ENCODE measurements at regions not wholly inside any gene's neighbourhood (a gene's known extent, or its start where the extent isn't known, plus 50 kb on each side); places are given as distances from the start of the nearest gene placed in this dataset.

- DNase-seq (ENCODE audit: low spot score) (no peak), ATAC-seq (no peak)
- no peak overlapping the region for H2AFZ ChIP-seq
- no peaks in the 10 kb centered on the region for H3K79me2 ChIP-seq (replicated peaks; ENCODE audit: insufficient read depth)
- TF ChIP-seq JUNB (IDR thresholded peaks at IDR 0.05; ENCODE audit: unreplicated experiment) (no peak), REST (IDR thresholded peaks at IDR 0.05; ENCODE audit: unreplicated experiment) (no peak)
- H3K4me3 ChIP-seq: no peak overlapping the region
- Mint-ChIP-seq H3K27ac (no peak overlapping the region), H3K27me3 (ENCODE audit: insufficient read depth, low read depth, poor library complexity) (no peaks in the 10 kb centered on the region), H3K9me3 (0 out of 3 replicates have a peak, but pooled peaks cover under 1% of the 10 kb centered on the region), H3K4me3 (no peak overlapping the region), H3K36me3 (ENCODE audit: low read depth) (peaks cover 6% of the 10 kb centered on the region; the same call in 1 of the 3 replicates), H3K4me1 (no peaks in the 10 kb centered on the region; the same call in 2 of the 3 replicates)
- H3K27me3 ChIP-seq (ENCODE audit: insufficient read depth): no peaks in the 10 kb centered on the region
- no peaks in the 10 kb centered on the region for H3K9me2 ChIP-seq (ENCODE audit: insufficient read depth)
- H3K27ac ChIP-seq (ENCODE audit: low read depth): no peak overlapping the region
- H3F3A ChIP-seq (replicated peaks; ENCODE audit: low read depth): no peaks in the 10 kb centered on the region
- H3K4me2 ChIP-seq: no peak overlapping the region
- no peaks in the 10 kb centered on the region for H3K36me3 ChIP-seq (ENCODE audit: insufficient read depth)
- no peaks in the 10 kb centered on the region for H3K4me1 ChIP-seq (ENCODE audit: insufficient read depth)
- H4K20me1 ChIP-seq (replicated peaks; ENCODE audit: insufficient read depth): no peaks in the 10 kb centered on the region
Observed at GRCh38 chr2:160838147-160838546, 322.1 kb upstream of the TANK start.

- ATAC-seq (no peak), DNase-seq (ENCODE audit: low spot score) (no peak)
- H3K36me3 Mint-ChIP-seq (ENCODE audit: low read depth): peaks cover 6% of the 10 kb centered on the region; the same call in 1 of the 3 replicates
- Histone ChIP-seq H3K27ac (ENCODE audit: low read depth) (no peak overlapping the region), H3K36me3 (ENCODE audit: insufficient read depth) (no peaks in the 10 kb centered on the region), H3K27me3 (ENCODE audit: insufficient read depth) (no peaks in the 10 kb centered on the region), H3K4me3 (no peak overlapping the region), H3F3A (replicated peaks; ENCODE audit: low read depth) (no peaks in the 10 kb centered on the region), H3K9me2 (ENCODE audit: insufficient read depth) (no peaks in the 10 kb centered on the region), H2AFZ (no peak overlapping the region), H4K20me1 (replicated peaks; ENCODE audit: insufficient read depth) (no peaks in the 10 kb centered on the region), H3K4me2 (no peak overlapping the region), H3K4me1 (ENCODE audit: insufficient read depth) (no peaks in the 10 kb centered on the region), H3K79me2 (replicated peaks; ENCODE audit: insufficient read depth) (no peaks in the 10 kb centered on the region)
- TF ChIP-seq EZH2 (IDR thresholded peaks at IDR 0.05; ENCODE audit: low read depth, unreplicated experiment) (no peak), ZNF114 (CRISPR knock-in tag; IDR thresholded peaks at IDR 0.05) (no peak)
- no peaks in the 10 kb centered on the region for H3K27me3 Mint-ChIP-seq (ENCODE audit: insufficient read depth, low read depth, poor library complexity)
- H3K27ac Mint-ChIP-seq: no peak overlapping the region
- no peaks in the 10 kb centered on the region; the same call in 2 of the 3 replicates for H3K4me1 Mint-ChIP-seq
- H3K9me3 Mint-ChIP-seq: peaks cover 4% of the 10 kb centered on the region; the same call in 2 of the 3 replicates
- H3K4me3 Mint-ChIP-seq: no peak overlapping the region
Observed at GRCh38 chr2:160838691-160839090, 321.5 kb upstream of the TANK start.

GRCh38 chr2:160842286-160842685 lies 317.9 kb upstream of the TANK start:
- Mint-ChIP-seq H3K4me1 (no peaks in the 10 kb centered on the region; the same call in 2 of the 3 replicates), H3K27ac (no peak overlapping the region), H3K27me3 (ENCODE audit: insufficient read depth, low read depth, poor library complexity) (peaks cover 2% of the 10 kb centered on the region), H3K4me3 (no peak overlapping the region), H3K36me3 (ENCODE audit: low read depth) (peaks cover 6% of the 10 kb centered on the region; the same call in 1 of the 3 replicates), H3K9me3 (peaks cover 9% of the 10 kb centered on the region; the same call in 2 of the 3 replicates)
- Histone ChIP-seq H3K36me3 (ENCODE audit: insufficient read depth) (no peaks in the 10 kb centered on the region), H3K4me2 (no peak overlapping the region), H2AFZ (0 out of 2 replicates have a peak overlapping the region, but pooled peaks have one; percentile 8), H3K79me2 (replicated peaks; ENCODE audit: insufficient read depth) (no peaks in the 10 kb centered on the region), H3K9me2 (ENCODE audit: insufficient read depth) (no peaks in the 10 kb centered on the region; the same call in 1 of the 2 replicates), H3K4me1 (ENCODE audit: insufficient read depth) (no peaks in the 10 kb centered on the region), H4K20me1 (replicated peaks; ENCODE audit: insufficient read depth) (no peaks in the 10 kb centered on the region), H3K4me3 (no peak overlapping the region), H3K27ac (ENCODE audit: low read depth) (no peak overlapping the region), H3F3A (replicated peaks; ENCODE audit: low read depth) (no peaks in the 10 kb centered on the region), H3K27me3 (ENCODE audit: insufficient read depth) (no peaks in the 10 kb centered on the region)
- DNase-seq (ENCODE audit: low spot score): peak; percentile 3
- ATAC-seq: no peak
- TF ChIP-seq CREB1 (CRISPR knock-in tag; IDR thresholded peaks at IDR 0.05; ENCODE audit: low read depth) (no peak), ZNF462 (CRISPR knock-in tag; IDR thresholded peaks at IDR 0.05) (no peak), POLR2AphosphoS5 (IDR thresholded peaks at IDR 0.05; ENCODE audit: low read depth) (no peak)
